ENCODE measurements at regions not wholly inside any gene's neighbourhood (a gene's known extent, or its start where the extent isn't known, plus 50 kb on each side); places are given as distances from the start of the nearest gene placed in this dataset.
"Not testable (repeated sequence)": the region's sequence is repeated elsewhere in the genome, so short reads cannot be mapped to it uniquely, and the experiment has no call there.

- no peaks in the 10 kb centered on the region for H3K79me2 ChIP-seq
- TF ChIP-seq CTCF (IDR thresholded peaks at IDR 0.05) = no peak
- no peak overlapping the region for H3K27ac ChIP-seq
- H3K9me3 ChIP-seq (ENCODE audit: control insufficient read depth, low read length) = no peaks in the 10 kb centered on the region
- no peak overlapping the region for H3K4me2 ChIP-seq (ENCODE audit: low read length)
- H3K36me3 ChIP-seq (ENCODE audit: control insufficient read depth, insufficient read depth, low read length) = no peaks in the 10 kb centered on the region
- no peak overlapping the region for H2AFZ ChIP-seq
- H3K4me3 ChIP-seq (ENCODE audit: low read depth, low read length) = no peak overlapping the region
- H3K27me3 ChIP-seq (ENCODE audit: control insufficient read depth, insufficient read depth, low read length) = no peaks in the 10 kb centered on the region
- H3K4me1 ChIP-seq = no peaks in the 10 kb centered on the region
- H3K9ac ChIP-seq = no peak overlapping the region
These were observed 198.6 kb upstream of the DAB2 start for GRCh38 chr5:39623291-39623865.

GRCh38 chr5:39622281-39622680, 197.5 kb upstream of the DAB2 start:
- no peaks in the 10 kb centered on the region for H3K27me3 ChIP-seq (ENCODE audit: control insufficient read depth, insufficient read depth, low read length)
- no peaks in the 10 kb centered on the region for H3K9me3 ChIP-seq (ENCODE audit: control insufficient read depth, low read length)
- TF ChIP-seq CTCF (IDR thresholded peaks at IDR 0.05) = no peak
- no peak overlapping the region for H2AFZ ChIP-seq
- H3K79me2 ChIP-seq = no peaks in the 10 kb centered on the region
- no peaks in the 10 kb centered on the region for H3K4me1 ChIP-seq
- H3K4me3 ChIP-seq (ENCODE audit: low read depth, low read length) = no peak overlapping the region
- no peak overlapping the region for H3K27ac ChIP-seq
- H3K4me2 ChIP-seq (ENCODE audit: low read length) = no peak overlapping the region
- no peaks in the 10 kb centered on the region for H3K36me3 ChIP-seq (ENCODE audit: control insufficient read depth, insufficient read depth, low read length)
- H3K9ac ChIP-seq = no peak overlapping the region

DNA sequence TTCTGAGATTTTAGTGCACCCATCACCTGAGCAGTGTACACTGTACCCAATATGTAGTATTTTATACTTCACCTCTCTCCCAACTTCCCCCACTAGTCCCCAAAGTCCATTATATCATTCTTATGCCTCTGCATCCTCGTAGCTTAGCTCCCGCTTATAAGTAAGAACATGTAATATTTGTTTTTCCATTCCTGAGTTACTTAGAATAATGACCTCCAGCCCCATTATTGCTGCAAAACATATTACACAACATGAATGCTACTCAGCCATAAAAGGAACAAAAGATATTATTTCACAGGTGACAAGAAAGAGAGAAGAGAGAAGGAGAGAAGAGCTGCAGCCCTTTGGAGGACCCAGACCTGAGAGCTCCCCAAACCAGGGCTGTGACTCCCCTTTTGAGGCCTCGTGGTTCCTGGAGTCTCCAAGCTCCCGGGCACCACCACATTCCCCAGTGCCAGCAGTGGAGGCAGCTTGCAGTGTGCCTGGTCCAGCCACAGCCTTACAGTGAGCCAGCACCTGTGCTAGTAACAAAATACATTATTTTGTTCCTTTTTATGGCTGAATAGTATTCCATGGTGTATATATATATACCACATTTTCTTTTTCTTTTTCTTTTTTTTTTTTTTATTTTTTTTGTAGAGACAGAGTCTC, 194.5 kb upstream of the DAB2 start:
- Histone ChIP-seq H3K36me3 (ENCODE audit: control insufficient read depth, insufficient read depth, low read length) (no peaks in the 10 kb centered on the region), H3K9ac (no peak overlapping the region), H3K4me3 (ENCODE audit: low read depth, low read length) (no peak overlapping the region), H3K27me3 (ENCODE audit: control insufficient read depth, insufficient read depth, low read length) (no peaks in the 10 kb centered on the region), H3K9me3 (ENCODE audit: control insufficient read depth, low read length) (no peaks in the 10 kb centered on the region), H3K27ac (no peak overlapping the region), H3K4me1 (no peaks in the 10 kb centered on the region), H3K4me2 (ENCODE audit: low read length) (no peak overlapping the region), H3K79me2 (no peaks in the 10 kb centered on the region), H2AFZ (no peak overlapping the region)
- TF ChIP-seq CTCF (IDR thresholded peaks at IDR 0.05) = no peak

DNA sequence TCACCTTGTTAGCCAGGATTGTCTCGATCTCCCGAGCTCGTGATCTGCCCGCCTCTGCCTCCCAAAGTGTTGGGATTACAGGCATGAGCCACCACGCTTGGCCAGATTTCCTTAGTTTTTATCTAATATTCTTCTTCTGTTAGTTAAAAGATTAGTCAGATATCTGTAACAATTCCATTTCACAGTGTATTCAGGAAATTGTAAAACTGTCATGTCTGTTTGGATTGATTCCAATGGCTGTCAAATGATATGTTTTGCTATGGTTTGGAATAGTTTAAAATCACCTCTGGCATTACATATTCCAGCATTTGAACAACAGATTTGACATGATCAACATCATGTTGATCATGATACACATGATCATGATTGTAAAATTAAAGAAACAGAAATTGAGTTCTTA, 193.6 kb upstream of the DAB2 start:
- TF ChIP-seq CTCF (IDR thresholded peaks at IDR 0.05) = no peak

GRCh38 chr5:39616131-39616530, 191.4 kb upstream of the DAB2 start:
- TF ChIP-seq CTCF (IDR thresholded peaks at IDR 0.05) = no peak
- Histone ChIP-seq H3K4me3 (ENCODE audit: low read depth, low read length) (no peak overlapping the region), H3K9me3 (ENCODE audit: control insufficient read depth, low read length) (no peaks in the 10 kb centered on the region), H3K4me2 (ENCODE audit: low read length) (no peak overlapping the region), H3K27ac (no peak overlapping the region), H3K4me1 (no peaks in the 10 kb centered on the region), H3K36me3 (ENCODE audit: control insufficient read depth, insufficient read depth, low read length) (no peaks in the 10 kb centered on the region), H2AFZ (no peak overlapping the region), H3K9ac (no peak overlapping the region), H3K27me3 (ENCODE audit: control insufficient read depth, insufficient read depth, low read length) (no peaks in the 10 kb centered on the region), H3K79me2 (no peaks in the 10 kb centered on the region)

More for the DNA sequence above, 193.6 kb upstream of the DAB2 start:
- Histone ChIP-seq H3K4me3 (ENCODE audit: low read depth, low read length) (no peak overlapping the region), H3K9me3 (ENCODE audit: control insufficient read depth, low read length) (no peaks in the 10 kb centered on the region), H3K27ac (no peak overlapping the region), H3K9ac (no peak overlapping the region), H3K4me2 (ENCODE audit: low read length) (no peak overlapping the region), H3K36me3 (ENCODE audit: control insufficient read depth, insufficient read depth, low read length) (no peaks in the 10 kb centered on the region), H3K4me1 (no peaks in the 10 kb centered on the region), H3K27me3 (ENCODE audit: control insufficient read depth, insufficient read depth, low read length) (no peaks in the 10 kb centered on the region), H2AFZ (no peak overlapping the region), H3K79me2 (no peaks in the 10 kb centered on the region)

DNA sequence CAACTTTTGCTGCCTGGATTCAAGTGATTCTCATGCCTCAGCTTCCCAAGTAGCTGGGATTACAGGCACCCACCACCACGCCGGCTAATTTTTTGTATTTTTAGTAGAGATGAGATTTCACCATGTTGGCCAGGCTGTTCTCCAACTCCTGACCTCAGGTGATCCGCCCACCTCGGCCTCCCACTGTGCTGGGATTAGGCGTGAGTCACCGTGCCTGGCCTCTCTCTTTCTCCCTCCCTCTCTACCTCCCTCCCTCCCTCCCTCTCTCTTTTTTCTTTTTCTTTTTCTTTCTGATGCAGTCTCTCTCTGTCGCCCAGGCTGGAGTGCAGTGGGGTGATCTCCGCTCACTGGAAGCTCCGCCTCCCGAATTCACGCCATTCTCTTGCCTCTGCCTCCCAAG, 186.3 kb upstream of the DAB2 start:
- not testable (repeated sequence) for H3K9ac ChIP-seq; H3K4me3 ChIP-seq (ENCODE audit: low read depth, low read length); H3K9me3 ChIP-seq (ENCODE audit: control insufficient read depth, low read length); H2AFZ ChIP-seq; H3K4me2 ChIP-seq (ENCODE audit: low read length); H3K4me1 ChIP-seq; H3K79me2 ChIP-seq; H3K36me3 ChIP-seq (ENCODE audit: control insufficient read depth, insufficient read depth, low read length); H3K27me3 ChIP-seq (ENCODE audit: control insufficient read depth, insufficient read depth, low read length); H3K27ac ChIP-seq
